ENCODE measurements at regions not wholly inside any gene's neighbourhood (a gene's known extent, or its start where the extent isn't known, plus 50 kb on each side); places are given as distances from the start of the nearest gene placed in this dataset.

DNA sequence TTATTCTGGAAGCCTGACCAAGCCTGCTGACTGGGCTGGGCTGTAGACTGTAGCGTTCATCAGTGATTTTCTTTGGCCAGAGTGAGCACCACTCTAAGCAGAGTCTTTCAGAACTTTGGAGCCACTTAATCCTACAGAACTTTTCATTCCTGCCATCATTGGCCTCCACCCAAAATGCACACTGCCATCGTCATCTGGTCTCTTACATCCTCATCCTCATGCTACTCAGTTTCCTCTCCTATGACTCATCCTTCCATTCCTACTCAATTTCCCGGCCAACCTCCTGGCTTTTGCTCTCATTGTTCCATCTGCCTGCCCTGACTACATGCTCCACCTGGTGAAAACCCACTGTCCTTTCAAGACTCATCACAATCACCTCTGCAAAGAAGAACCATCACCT lies 233.8 kb upstream of the USP25 start:
- H3K4me2 ChIP-seq (ENCODE audit: low read length) = no peak overlapping the region
- Mint-ChIP-seq H3K27ac (ENCODE audit: unreplicated experiment) (no peak overlapping the region), H3K4me3 (ENCODE audit: unreplicated experiment) (no peak overlapping the region), H3K27me3 (ENCODE audit: low read depth, unreplicated experiment) (peaks cover 2% of the 10 kb centered on the region), H3K4me1 (ENCODE audit: low read depth, unreplicated experiment) (no peaks in the 10 kb centered on the region), H3K36me3 (ENCODE audit: low read depth, unreplicated experiment) (no peaks in the 10 kb centered on the region), H3K9me3 (ENCODE audit: unreplicated experiment) (no peaks in the 10 kb centered on the region)
- TF ChIP-seq EZH2 (IDR thresholded peaks at IDR 0.05; ENCODE audit: insufficient read depth, low read length) = no peak
- TF ChIP-seq, protein P1, sequence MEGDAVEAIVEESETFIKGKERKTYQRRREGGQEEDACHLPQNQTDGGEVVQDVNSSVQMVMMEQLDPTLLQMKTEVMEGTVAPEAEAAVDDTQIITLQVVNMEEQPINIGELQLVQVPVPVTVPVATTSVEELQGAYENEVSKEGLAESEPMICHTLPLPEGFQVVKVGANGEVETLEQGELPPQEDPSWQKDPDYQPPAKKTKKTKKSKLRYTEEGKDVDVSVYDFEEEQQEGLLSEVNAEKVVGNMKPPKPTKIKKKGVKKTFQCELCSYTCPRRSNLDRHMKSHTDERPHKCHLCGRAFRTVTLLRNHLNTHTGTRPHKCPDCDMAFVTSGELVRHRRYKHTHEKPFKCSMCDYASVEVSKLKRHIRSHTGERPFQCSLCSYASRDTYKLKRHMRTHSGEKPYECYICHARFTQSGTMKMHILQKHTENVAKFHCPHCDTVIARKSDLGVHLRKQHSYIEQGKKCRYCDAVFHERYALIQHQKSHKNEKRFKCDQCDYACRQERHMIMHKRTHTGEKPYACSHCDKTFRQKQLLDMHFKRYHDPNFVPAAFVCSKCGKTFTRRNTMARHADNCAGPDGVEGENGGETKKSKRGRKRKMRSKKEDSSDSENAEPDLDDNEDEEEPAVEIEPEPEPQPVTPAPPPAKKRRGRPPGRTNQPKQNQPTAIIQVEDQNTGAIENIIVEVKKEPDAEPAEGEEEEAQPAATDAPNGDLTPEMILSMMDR (IDR thresholded peaks at IDR 0.05; ENCODE audit: insufficient read depth, low read depth, low read length) = no peak
- no peak overlapping the region for H3K27ac ChIP-seq (ENCODE audit: low read depth, low read length)
- FAIRE-seq (no peak), DNase-seq (ENCODE audit: low read depth) (peak; percentile 8)
- no peaks in the 10 kb centered on the region for H3K79me2 ChIP-seq (ENCODE audit: insufficient read depth, low read length)
- H3K9ac ChIP-seq (ENCODE audit: low read length) = no peak overlapping the region
- no peaks in the 10 kb centered on the region for H3K4me1 ChIP-seq (ENCODE audit: insufficient read depth, low read length)
- H3K9me3 ChIP-seq (ENCODE audit: insufficient read depth, low read depth, low read length) = no peaks in the 10 kb centered on the region
- no peak overlapping the region for H2AFZ ChIP-seq (ENCODE audit: low read depth, low read length)
- no peak overlapping the region for H3K4me3 ChIP-seq (ENCODE audit: insufficient read depth, low read depth, low read length)
- no peaks in the 10 kb centered on the region for H3K36me3 ChIP-seq (ENCODE audit: insufficient read depth, low read length)
- no peaks in the 10 kb centered on the region for H3K27me3 ChIP-seq (ENCODE audit: insufficient read depth, low read length)
- no peaks in the 10 kb centered on the region for H4K20me1 ChIP-seq (ENCODE audit: insufficient read depth, low read length)

DNA sequence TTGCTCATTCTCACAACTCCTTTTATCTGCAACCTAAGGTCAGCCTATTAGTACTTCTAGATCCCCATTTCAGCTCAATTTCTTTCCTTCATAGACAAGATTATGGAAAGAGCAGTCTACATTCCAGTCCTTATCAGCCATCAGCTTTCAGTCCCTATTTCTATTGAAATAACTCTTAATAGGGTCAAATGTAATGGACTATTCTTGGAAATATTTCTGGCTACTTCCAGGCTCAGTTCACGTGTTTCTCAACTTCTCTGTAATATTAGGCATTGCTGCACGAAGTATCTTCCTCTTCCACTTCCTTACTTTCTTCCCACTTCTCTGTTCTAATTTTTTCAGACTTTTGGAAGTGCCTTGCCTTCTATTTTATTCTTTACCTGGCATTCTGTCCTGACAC lies 232.9 kb upstream of the USP25 start:
- H3K4me1 Mint-ChIP-seq (ENCODE audit: low read depth, unreplicated experiment) = no peaks in the 10 kb centered on the region
- Histone ChIP-seq H3K9me3 (ENCODE audit: insufficient read depth, low read depth, low read length) (no peaks in the 10 kb centered on the region), H3K79me2 (ENCODE audit: insufficient read depth, low read length) (no peaks in the 10 kb centered on the region), H3K4me1 (ENCODE audit: insufficient read depth, low read length) (no peaks in the 10 kb centered on the region), H3K27me3 (ENCODE audit: insufficient read depth, low read length) (no peaks in the 10 kb centered on the region), H3K36me3 (ENCODE audit: insufficient read depth, low read length) (no peaks in the 10 kb centered on the region), H3K4me3 (ENCODE audit: insufficient read depth, low read depth, low read length) (no peak overlapping the region), H3K9ac (ENCODE audit: low read length) (no peak overlapping the region), H4K20me1 (ENCODE audit: insufficient read depth, low read length) (no peaks in the 10 kb centered on the region), H3K4me2 (ENCODE audit: low read length) (no peak overlapping the region), H2AFZ (ENCODE audit: low read depth, low read length) (no peak overlapping the region), H3K27ac (ENCODE audit: low read depth, low read length) (no peak overlapping the region)
- no peak overlapping the region for H3K4me3 Mint-ChIP-seq (ENCODE audit: unreplicated experiment)
- DNase-seq (ENCODE audit: low read depth) (no peak), FAIRE-seq (no peak)
- no peaks in the 10 kb centered on the region for H3K36me3 Mint-ChIP-seq (ENCODE audit: low read depth, unreplicated experiment)
- peaks cover 2% of the 10 kb centered on the region for H3K27me3 Mint-ChIP-seq (ENCODE audit: low read depth, unreplicated experiment)
- TF ChIP-seq, protein P1 (IDR thresholded peaks at IDR 0.05; ENCODE audit: insufficient read depth, low read depth, low read length) = no peak
- no peak for TF ChIP-seq EZH2 (IDR thresholded peaks at IDR 0.05; ENCODE audit: insufficient read depth, low read length)
- no peak overlapping the region for H3K27ac Mint-ChIP-seq (ENCODE audit: unreplicated experiment)
- no peaks in the 10 kb centered on the region for H3K9me3 Mint-ChIP-seq (ENCODE audit: unreplicated experiment)

DNA sequence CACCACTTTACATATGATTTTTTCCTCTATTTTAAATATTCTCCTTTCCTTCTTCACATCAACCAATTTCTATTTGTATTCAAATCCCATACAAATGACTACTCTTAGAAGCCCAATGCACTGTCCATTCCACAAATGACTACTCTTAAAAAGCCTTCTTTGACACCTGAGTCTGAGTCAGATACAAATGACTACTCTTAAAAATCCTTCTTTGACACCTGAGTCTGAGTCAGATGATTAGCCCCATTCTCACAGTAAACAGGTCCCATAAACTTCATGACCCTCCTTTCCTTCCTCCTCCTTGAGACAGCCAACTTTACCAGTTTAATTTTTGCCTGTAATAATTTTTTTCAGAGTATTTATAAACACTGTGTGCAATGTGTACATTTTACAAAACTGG lies 231.3 kb upstream of the USP25 start:
- H3K9me3 Mint-ChIP-seq (ENCODE audit: unreplicated experiment) = no peaks in the 10 kb centered on the region
- no peak for FAIRE-seq

More for the DNA sequence above, 231.3 kb upstream of the USP25 start:
- DNase-seq (ENCODE audit: low read depth) = no peak
- no peak for TF ChIP-seq EZH2 (IDR thresholded peaks at IDR 0.05; ENCODE audit: insufficient read depth, low read length)
- TF ChIP-seq, protein P1 (IDR thresholded peaks at IDR 0.05; ENCODE audit: insufficient read depth, low read depth, low read length) = no peak
- Mint-ChIP-seq H3K4me1 (ENCODE audit: low read depth, unreplicated experiment) (no peaks in the 10 kb centered on the region), H3K27ac (ENCODE audit: unreplicated experiment) (no peak overlapping the region), H3K4me3 (ENCODE audit: unreplicated experiment) (no peak overlapping the region), H3K27me3 (ENCODE audit: low read depth, unreplicated experiment) (peaks cover 2% of the 10 kb centered on the region), H3K36me3 (ENCODE audit: low read depth, unreplicated experiment) (no peaks in the 10 kb centered on the region)
- H3K9ac ChIP-seq (ENCODE audit: low read length) = no peak overlapping the region
- H3K27me3 ChIP-seq (ENCODE audit: insufficient read depth, low read length) = no peaks in the 10 kb centered on the region
- no peak overlapping the region for H2AFZ ChIP-seq (ENCODE audit: low read depth, low read length)
- H3K9me3 ChIP-seq (ENCODE audit: insufficient read depth, low read depth, low read length) = no peaks in the 10 kb centered on the region
- no peaks in the 10 kb centered on the region for H4K20me1 ChIP-seq (ENCODE audit: insufficient read depth, low read length)
- H3K4me3 ChIP-seq (ENCODE audit: insufficient read depth, low read depth, low read length) = no peak overlapping the region
- no peaks in the 10 kb centered on the region for H3K4me1 ChIP-seq (ENCODE audit: insufficient read depth, low read length)
- no peaks in the 10 kb centered on the region for H3K36me3 ChIP-seq (ENCODE audit: insufficient read depth, low read length)
- H3K27ac ChIP-seq (ENCODE audit: low read depth, low read length) = no peak overlapping the region
- no peak overlapping the region for H3K4me2 ChIP-seq (ENCODE audit: low read length)
- H3K79me2 ChIP-seq (ENCODE audit: insufficient read depth, low read length) = no peaks in the 10 kb centered on the region

Data from astrocyte (in vitro differentiated cells and primary cell).